Neutrophil (primary cell): ENCODE measurements at regions not wholly inside any gene's neighbourhood (a gene's known extent, or its start where the extent isn't known, plus 50 kb on each side); places are given as distances from the start of the nearest gene placed in this dataset.

Experiments used
- H3K27ac ChIP-seq: fragments of 200-600 bp; sonication (generic); 2 replicates; pipeline ENCODE4 v1.5.1; 2016; ENCODE audit warnings: mild to moderate bottlenecking, moderate library complexity
- H3K27me3 ChIP-seq: fragments of 200-600 bp; sonication (generic); 2 replicates; pipeline ENCODE4 v1.6.0; 2016; ENCODE audit warnings: mild to moderate bottlenecking
- H3K36me3 ChIP-seq: fragments of 200-600 bp; sonication (generic); 2 replicates; pipeline ENCODE4 v1.5.1; 2017
- H3K4me1 ChIP-seq, 2 experiments: fragments of 200-600 bp in 1 of 2; sonication (generic) in 1 of 2; 1 replicate in 1 of 2; 2 replicates in 1 of 2; pipeline versions ENCODE4 v1.5.1 to v1.6.1; 2013 to 2016; ENCODE audit warnings: low read depth in 1 of 2, low read length in 1 of 2, mild to moderate bottlenecking in 1 of 2, moderate library complexity in 1 of 2; ENCODE audit not compliant: control insufficient read depth in 1 of 2, insufficient read depth in 1 of 2
- H3K4me3 ChIP-seq, 2 experiments: fragments of 200-600 bp in 1 of 2; sonication (generic) in 1 of 2; 1 replicate in 1 of 2; 2 replicates in 1 of 2; pipeline ENCODE4 v1.5.1; 2013 to 2016; ENCODE audit warnings: low read depth in 1 of 2, low read length in 1 of 2, mild to moderate bottlenecking in 1 of 2, moderate library complexity in 1 of 2
- H3K9me3 ChIP-seq: fragments of 200-600 bp; sonication (generic); 2 replicates; pipeline ENCODE4 v1.5.1; 2016
- TF ChIP-seq, protein P1 (sequence below): fragments of 200-600 bp; sonication (generic); IDR thresholded peaks from 2 replicates; pipeline ENCODE4 v1.5.1; 2016; ENCODE audit warnings: antibody characterized with exemption

DNA sequence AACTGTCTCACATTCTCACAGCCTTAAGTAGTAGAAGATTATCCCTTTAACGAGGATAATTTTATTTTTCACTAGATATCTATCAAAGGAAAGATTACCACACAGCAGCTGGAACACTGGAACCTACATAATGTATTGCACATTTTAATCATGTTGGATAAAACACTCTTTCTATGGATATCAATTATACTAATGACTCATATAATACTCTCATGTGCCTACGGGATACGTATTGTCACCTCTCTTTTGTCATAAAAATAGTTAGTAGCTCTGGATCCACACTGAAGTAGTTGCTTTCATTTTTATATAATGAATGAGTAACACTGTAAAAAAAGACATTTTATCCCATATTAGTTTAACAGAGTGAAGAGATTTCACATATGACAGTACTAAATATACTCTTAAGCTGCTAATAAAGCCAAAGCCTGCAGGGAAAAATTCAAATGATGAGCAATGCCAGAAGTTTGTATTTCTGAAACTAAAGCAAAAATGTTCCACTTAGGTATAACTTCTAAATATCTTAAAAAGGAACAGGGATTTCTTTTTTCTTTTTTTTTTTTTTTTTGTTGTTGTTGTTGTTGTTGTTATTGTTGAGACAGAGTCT is 408.7 kb upstream of the PKN2 start:
- Histone ChIP-seq H3K36me3 (no peaks in the 10 kb centered on the region), H3K4me1 (no peaks in the 10 kb centered on the region), H3K4me3 (no peak overlapping the region), H3K27ac (no peak overlapping the region), H3K9me3 (no peaks in the 10 kb centered on the region), H3K27me3 (no peaks in the 10 kb centered on the region)
- TF ChIP-seq, protein P1, sequence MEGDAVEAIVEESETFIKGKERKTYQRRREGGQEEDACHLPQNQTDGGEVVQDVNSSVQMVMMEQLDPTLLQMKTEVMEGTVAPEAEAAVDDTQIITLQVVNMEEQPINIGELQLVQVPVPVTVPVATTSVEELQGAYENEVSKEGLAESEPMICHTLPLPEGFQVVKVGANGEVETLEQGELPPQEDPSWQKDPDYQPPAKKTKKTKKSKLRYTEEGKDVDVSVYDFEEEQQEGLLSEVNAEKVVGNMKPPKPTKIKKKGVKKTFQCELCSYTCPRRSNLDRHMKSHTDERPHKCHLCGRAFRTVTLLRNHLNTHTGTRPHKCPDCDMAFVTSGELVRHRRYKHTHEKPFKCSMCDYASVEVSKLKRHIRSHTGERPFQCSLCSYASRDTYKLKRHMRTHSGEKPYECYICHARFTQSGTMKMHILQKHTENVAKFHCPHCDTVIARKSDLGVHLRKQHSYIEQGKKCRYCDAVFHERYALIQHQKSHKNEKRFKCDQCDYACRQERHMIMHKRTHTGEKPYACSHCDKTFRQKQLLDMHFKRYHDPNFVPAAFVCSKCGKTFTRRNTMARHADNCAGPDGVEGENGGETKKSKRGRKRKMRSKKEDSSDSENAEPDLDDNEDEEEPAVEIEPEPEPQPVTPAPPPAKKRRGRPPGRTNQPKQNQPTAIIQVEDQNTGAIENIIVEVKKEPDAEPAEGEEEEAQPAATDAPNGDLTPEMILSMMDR, result no peak

DNA sequence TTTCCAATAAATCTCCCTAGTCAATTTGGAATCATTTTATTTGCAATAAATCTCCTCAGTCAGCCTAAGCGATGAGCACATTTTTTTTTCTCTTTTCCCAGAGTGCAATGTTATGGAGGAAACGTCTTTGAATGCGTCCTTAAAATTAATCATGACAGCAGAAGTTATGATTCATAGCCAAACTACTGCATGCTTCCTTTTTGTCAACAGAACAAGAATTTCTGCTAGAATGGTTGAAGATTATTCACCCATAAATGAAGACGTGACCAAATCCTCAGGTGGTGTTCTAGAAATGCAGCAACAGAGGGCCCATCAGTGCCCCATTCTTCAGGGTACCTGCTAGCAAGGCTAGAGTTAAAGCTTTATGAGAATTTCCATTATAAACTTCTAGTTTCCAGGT is 407.9 kb upstream of the PKN2 start:
- no peak overlapping the region for H3K27ac ChIP-seq
- no peak overlapping the region for H3K4me3 ChIP-seq
- H3K27me3 ChIP-seq, result no peaks in the 10 kb centered on the region
- H3K9me3 ChIP-seq, result no peaks in the 10 kb centered on the region
- no peaks in the 10 kb centered on the region for H3K36me3 ChIP-seq
- H3K4me1 ChIP-seq, result no peaks in the 10 kb centered on the region
- TF ChIP-seq, protein P1, result no peak

GRCh38 chr1:88284066-88284465 is 400.0 kb upstream of the PKN2 start:
- Histone ChIP-seq H3K36me3 (no peaks in the 10 kb centered on the region), H3K27me3 (no peaks in the 10 kb centered on the region), H3K9me3 (no peaks in the 10 kb centered on the region), H3K27ac (no peak overlapping the region), H3K4me1 (peaks cover 6 to 8% of the 10 kb centered on the region in 2 experiments), H3K4me3 (no peak overlapping the region)
- TF ChIP-seq, protein P1, result no peak

- H3K36me3 ChIP-seq, result no peaks in the 10 kb centered on the region
- no peaks in the 10 kb centered on the region for H3K27me3 ChIP-seq
- no peak overlapping the region for H3K4me3 ChIP-seq
- H3K4me1 ChIP-seq, result peaks cover 6 to 8% of the 10 kb centered on the region in 2 experiments
- H3K9me3 ChIP-seq, result no peaks in the 10 kb centered on the region
- TF ChIP-seq, protein P1, result no peak
- H3K27ac ChIP-seq, result no peak overlapping the region
These were observed 399.3 kb upstream of the PKN2 start for GRCh38 chr1:88284666-88285366.

- Histone ChIP-seq H3K27me3 (no peaks in the 10 kb centered on the region), H3K4me3 (no peak overlapping the region), H3K4me1 (peaks cover 6 to 8% of the 10 kb centered on the region in 2 experiments), H3K9me3 (no peaks in the 10 kb centered on the region), H3K36me3 (no peaks in the 10 kb centered on the region), H3K27ac (no peak overlapping the region)
- TF ChIP-seq, protein P1, result no peak
These were observed 397.4 kb upstream of the PKN2 start for GRCh38 chr1:88286716-88287115.
